HCT116 (cell line): ENCODE measurements at regions not wholly inside any gene's neighbourhood (a gene's known extent, or its start where the extent isn't known, plus 50 kb on each side); places are given as distances from the start of the nearest gene placed in this dataset.

Source experiments
- EZH2 ChIP-seq: fragments of 200-600 bp; sonication (generic); IDR thresholded peaks from 2 replicates; pipeline ENCODE4 v1.6.1; 2017; ENCODE audit warnings: antibody characterized with exemption, mixed run types
- POLR2A ChIP-seq: IDR thresholded peaks from 2 replicates; pipeline ENCODE4 v1.7.0; 2011; ENCODE audit warnings: borderline replicate concordance; ENCODE audit not compliant: insufficient read depth, insufficient read length; ENCODE audit errors: extremely low read depth
- YY1 ChIP-seq: IDR thresholded peaks from 2 replicates; pipeline ENCODE4 v1.6.1; 2011; ENCODE audit warnings: low read length, low read depth, moderate library complexity, mild to moderate bottlenecking; ENCODE audit not compliant: insufficient replicate concordance; ENCODE audit errors: extremely low read depth
- TF ChIP-seq, protein P1 (sequence below): IDR thresholded peaks from 2 replicates; pipeline ENCODE4 v1.6.1; 2012

- no peak for TF ChIP-seq POLR2A
- TF ChIP-seq, protein P1, sequence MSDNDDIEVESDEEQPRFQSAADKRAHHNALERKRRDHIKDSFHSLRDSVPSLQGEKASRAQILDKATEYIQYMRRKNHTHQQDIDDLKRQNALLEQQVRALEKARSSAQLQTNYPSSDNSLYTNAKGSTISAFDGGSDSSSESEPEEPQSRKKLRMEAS, result no peak
- TF ChIP-seq EZH2, result no peak
- TF ChIP-seq YY1, result no peak
Measured at GRCh38 chr2:77652499-77652898, 130.3 kb upstream of the LRRTM4 start.
